H1 (cell line): ENCODE measurements at regions not wholly inside any gene's neighbourhood (a gene's known extent, or its start where the extent isn't known, plus 50 kb on each side); places are given as distances from the start of the nearest gene placed in this dataset.

Experiments used
- CTCF ChIA-PET: fragments of 300-600 bp; sonication (Branson Sonifier 250); formaldehyde crosslinking; loops from one replicate; lab custom pipeline; 2021; ENCODE audit not compliant: partially characterized antibody; lab: Charles Lee
- POLR2A ChIA-PET: fragments of 300-600 bp; sonication (Branson Sonifier 250); formaldehyde crosslinking; loops from one replicate; lab custom pipeline; 2021; ENCODE audit warnings: inconsistent platforms; ENCODE audit not compliant: partially characterized antibody; lab: Charles Lee
- DNase-seq, 2 experiments: peaks; one replicate each; pipeline versions ENCODE4 v3.0.0 to v3.0.0-alpha.2; 2010 to 2022; ENCODE audit warnings: low spot score in 2 of 2, low read depth in 1 of 2, mixed read lengths in 1 of 2
- FAIRE-seq: peaks from 2 replicates; lab custom pipeline; 2011; peaks lifted over from hg19 to GRCh38; lab: Jason Lieb, UNC
- H2AFZ ChIP-seq: 2 replicates; pipeline ENCODE4 v1.8.1; 2012; ENCODE audit warnings: low read length, inconsistent platforms
- H2AK5ac ChIP-seq: 2 replicates; pipeline ENCODE4 v1.6.1; 2013; ENCODE audit warnings: low read depth, low read length
- H2BK120ac ChIP-seq: replicated peaks from 2 replicates; pipeline ENCODE3; 2013; ENCODE audit warnings: low read depth, low read length, inconsistent platforms
- H2BK12ac ChIP-seq: 2 replicates; pipeline ENCODE4 v1.6.1; 2013; ENCODE audit warnings: low read depth, low read length
- H2BK15ac ChIP-seq: 2 replicates; pipeline ENCODE4 v1.6.1; 2013; ENCODE audit warnings: low read length
- H2BK20ac ChIP-seq: 2 replicates; pipeline ENCODE4 v1.6.1; 2013; ENCODE audit warnings: low read length
- H2BK5ac ChIP-seq: 2 replicates; pipeline ENCODE4 v1.6.1; 2013; ENCODE audit warnings: low read depth, low read length
- H3K14ac ChIP-seq: 2 replicates; pipeline ENCODE4 v1.6.1; 2013; ENCODE audit warnings: inconsistent platforms; ENCODE audit not compliant: insufficient read length
- H3K18ac ChIP-seq: 2 replicates; pipeline ENCODE4 v1.6.1; 2013; ENCODE audit warnings: low read length; ENCODE audit errors: extremely low read depth
- H3K23ac ChIP-seq: 2 replicates; pipeline ENCODE4 v1.6.1; 2013; ENCODE audit warnings: inconsistent platforms; ENCODE audit not compliant: insufficient read length
- H3K23me2 ChIP-seq: 2 replicates; pipeline ENCODE4 v1.6.1; 2013; ENCODE audit warnings: low read depth, low read length
- H3K27ac ChIP-seq: 2 replicates; pipeline ENCODE4 v1.6.1; 2011; ENCODE audit warnings: low read depth, low read length, inconsistent platforms
- H3K27me3 ChIP-seq, 4 experiments: replicated peaks in 1 of 4; 1 replicate in 1 of 4; 2 replicates in 3 of 4; pipeline versions ENCODE4 v1.6.1 to v1.8.1; 2011 to 2013; ENCODE audit warnings: low read length in 3 of 4, mild to moderate bottlenecking in 3 of 4, inconsistent platforms in 2 of 4, mixed read lengths in 2 of 4, moderate library complexity in 1 of 4; ENCODE audit not compliant: control insufficient read depth in 3 of 4, insufficient read depth in 3 of 4; ENCODE audit errors: extremely low read depth in 1 of 4
- H3K36me3 ChIP-seq, 4 experiments: 2 replicates each; pipeline versions ENCODE4 v1.6.1 to v1.8.1; 2011 to 2013; ENCODE audit warnings: mild to moderate bottlenecking in 4 of 4, low read length in 3 of 4, moderate library complexity in 2 of 4, control low read depth in 1 of 4, inconsistent platforms in 1 of 4; ENCODE audit not compliant: insufficient read depth in 4 of 4, control insufficient read depth in 2 of 4
- H3K4ac ChIP-seq: replicated peaks from 2 replicates; pipeline ENCODE3; 2013; ENCODE audit warnings: low read length, low read depth, mixed read lengths, inconsistent platforms; ENCODE audit not compliant: insufficient read length
- H3K4me1 ChIP-seq, 4 experiments: replicated peaks in 1 of 4; 1 replicate in 1 of 4; 2 replicates in 3 of 4; pipeline versions ENCODE4 v1.6.1 to v1.8.1; 2011 to 2013; ENCODE audit warnings: low read length in 3 of 4, inconsistent platforms in 2 of 4, mixed read lengths in 1 of 4; ENCODE audit not compliant: insufficient read depth in 4 of 4, control insufficient read depth in 3 of 4
- H3K4me2 ChIP-seq, 2 experiments: 2 replicates each; pipeline versions ENCODE4 v1.6.1 to v1.8.1; 2011 to 2013; ENCODE audit warnings: low read depth in 2 of 2, low read length in 2 of 2, control low read depth in 1 of 2, inconsistent platforms in 1 of 2, mild to moderate bottlenecking in 1 of 2; ENCODE audit not compliant: insufficient read depth in 1 of 2
- H3K4me3 ChIP-seq, 4 experiments: fragments of 200-600, 300-600 bp in 1 of 4; sonication (generic), shearing (Covaris generic), sonication (Bioruptor Twin) in 1 of 4; 2 replicates each; pipeline versions ENCODE4 v1.5.1 to v1.8.1; 2011 to 2016; ENCODE audit warnings: low read length in 4 of 4, low read depth in 3 of 4, control low read depth in 2 of 4, inconsistent platforms in 2 of 4, mild to moderate bottlenecking in 2 of 4, mixed read lengths in 1 of 4, moderate library complexity in 1 of 4; ENCODE audit not compliant: insufficient read depth in 2 of 4; ENCODE audit errors: extremely low read depth in 1 of 4
- H3K56ac ChIP-seq: replicated peaks from 2 replicates; pipeline ENCODE3; 2013; ENCODE audit warnings: low read depth, mild to moderate bottlenecking, mixed read lengths, low read length, inconsistent platforms; ENCODE audit not compliant: insufficient read length
- H3K79me1 ChIP-seq: 2 replicates; pipeline ENCODE4 v1.6.1; 2013; ENCODE audit warnings: low read depth, low read length, control low read depth
- H3K79me2 ChIP-seq, 2 experiments: 2 replicates each; pipeline versions ENCODE4 v1.6.1 to v1.8.1; 2012 to 2013; ENCODE audit warnings: low read length in 2 of 2, mild to moderate bottlenecking in 2 of 2, inconsistent platforms in 1 of 2; ENCODE audit not compliant: insufficient read depth in 2 of 2, control insufficient read depth in 1 of 2
- H3K9ac ChIP-seq, 4 experiments: replicated peaks in 1 of 4; 1 replicate in 1 of 4; 2 replicates in 3 of 4; pipeline versions ENCODE4 v1.6.1 to v1.8.1; 2011 to 2013; ENCODE audit warnings: low read depth in 3 of 4, low read length in 3 of 4, control low read depth in 2 of 4, mild to moderate bottlenecking in 2 of 4, moderate library complexity in 2 of 4, inconsistent platforms in 1 of 4; ENCODE audit errors: extremely low read depth in 1 of 4
- H3K9me3 ChIP-seq, 2 experiments: 2 replicates each; pipeline versions ENCODE4 v1.6.1 to v1.8.1; 2012 to 2013; ENCODE audit warnings: mild to moderate bottlenecking in 2 of 2, moderate library complexity in 2 of 2, control low read depth in 1 of 2, inconsistent platforms in 1 of 2, low read depth in 1 of 2, low read length in 1 of 2, mixed read lengths in 1 of 2; ENCODE audit not compliant: insufficient read depth in 2 of 2
- H4K20me1 ChIP-seq, 2 experiments: replicated peaks in 1 of 2; 2 replicates each; pipeline versions ENCODE3 to v1.8.1; 2011 to 2013; ENCODE audit warnings: inconsistent platforms in 2 of 2, low read length in 2 of 2, mild to moderate bottlenecking in 1 of 2; ENCODE audit not compliant: insufficient read depth in 2 of 2, control insufficient read depth in 1 of 2
- H4K5ac ChIP-seq: 2 replicates; pipeline ENCODE4 v1.6.1; 2013; ENCODE audit warnings: low read length, low read depth, mixed read lengths, inconsistent platforms; ENCODE audit not compliant: insufficient read length
- H4K8ac ChIP-seq: 2 replicates; pipeline ENCODE4 v1.8.0; 2013; ENCODE audit warnings: mild to moderate bottlenecking, moderate library complexity, low read length, inconsistent platforms; ENCODE audit not compliant: insufficient read depth; ENCODE audit errors: extremely low read depth
- H4K91ac ChIP-seq: replicated peaks from 2 replicates; pipeline ENCODE3; 2013; ENCODE audit warnings: low read length, mixed read lengths, inconsistent platforms; ENCODE audit not compliant: insufficient read length
- YY1 ChIP-seq: IDR thresholded peaks from 2 replicates; pipeline ENCODE4 v1.6.1; 2011; ENCODE audit warnings: low read depth, mild to moderate bottlenecking, low read length
- WGBS, 2 experiments: shearing (Covaris generic) in 1 of 2; methylation state at CpG; one replicate each; pipeline versions ENCODE4 v1.1.6 to v1.1.7; 2013 to 2015; ENCODE audit warnings: low lambda C conversion rate in 2 of 2, mixed read lengths in 2 of 2, inconsistent platforms in 1 of 2, low coverage in 1 of 2, missing lambda C conversion rate in 1 of 2; ENCODE audit not compliant: insufficient replicate concordance in 2 of 2, insufficient coverage in 1 of 2, insufficient read length in 1 of 2; ENCODE audit errors: extremely low coverage in 1 of 2, missing lambda C conversion rate in 1 of 2; 5-methylcytosine and 5-hydroxymethylcytosine counted together
- TF ChIP-seq, protein P1 (sequence below): IDR thresholded peaks from 2 replicates; pipeline ENCODE4 v1.6.1; 2012; ENCODE audit warnings: low read length, inconsistent platforms

DNA sequence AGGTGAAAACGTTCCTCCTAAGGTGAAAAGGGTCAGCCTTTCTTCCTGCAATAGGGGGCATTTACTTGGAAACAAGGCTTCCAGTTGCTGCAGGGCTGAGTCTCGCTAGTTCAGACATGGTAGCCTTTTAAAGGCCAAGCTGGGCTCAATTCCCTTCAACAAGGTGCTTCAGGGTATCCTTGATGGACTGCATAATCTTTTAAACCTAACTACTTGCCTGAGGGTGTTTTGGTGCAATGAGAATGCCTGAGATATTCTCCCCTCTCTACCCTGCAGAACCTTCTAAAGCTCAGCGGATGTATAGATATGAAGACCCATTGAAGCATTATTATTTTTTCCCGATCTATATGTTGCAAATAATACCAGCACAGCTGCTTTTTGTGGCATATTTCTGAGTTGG lies 416.1 kb downstream of the QKI start:
- H2AK5ac ChIP-seq, result no peak overlapping the region
- POLR2A ChIA-PET, result no interaction called here
- H3K56ac ChIP-seq, result no peak overlapping the region
- H2BK5ac ChIP-seq, result no peak overlapping the region
- no peak overlapping the region for H3K27ac ChIP-seq
- H2BK15ac ChIP-seq, result no peak overlapping the region
- no peaks in the 10 kb centered on the region for H3K23me2 ChIP-seq
- H3K23ac ChIP-seq, result no peak overlapping the region
- H3K14ac ChIP-seq, result no peak overlapping the region
- CTCF ChIA-PET, result interaction anchor here (1.1 kb wide), 1 partner anchor 53 kb away, joined by 4 read pairs; no protein-coding TSS in a partner anchor
- H3K4ac ChIP-seq, result no peak overlapping the region
- DNase-seq (no peak), FAIRE-seq (no peak)
- H3K36me3 ChIP-seq, result no peaks in the 10 kb centered on the region
- no peak overlapping the region for H3K18ac ChIP-seq
- no peaks in the 10 kb centered on the region for H3K9me3 ChIP-seq
- 91% methylated on average over 4 of the region's 4 CpGs; no CpG with 5 or more reads in 1 of the 2 experiments for WGBS, 2 experiments
- H3K4me3 ChIP-seq, result no peak overlapping the region
- no peaks in the 10 kb centered on the region for H3K27me3 ChIP-seq
- no peak overlapping the region for H4K5ac ChIP-seq
- no peak overlapping the region for H2BK12ac ChIP-seq
- no peak overlapping the region for H4K91ac ChIP-seq
- H3K4me1 ChIP-seq, result no peaks in the 10 kb centered on the region
- no peaks in the 10 kb centered on the region for H3K79me2 ChIP-seq
- H3K4me2 ChIP-seq, result no peak overlapping the region
- no peak overlapping the region for H4K8ac ChIP-seq
- no peak overlapping the region for H2BK20ac ChIP-seq
- H2BK120ac ChIP-seq, result no peak overlapping the region
- no peaks in the 10 kb centered on the region for H3K79me1 ChIP-seq
- H3K9ac ChIP-seq, result no peak overlapping the region
- TF ChIP-seq, protein P1, sequence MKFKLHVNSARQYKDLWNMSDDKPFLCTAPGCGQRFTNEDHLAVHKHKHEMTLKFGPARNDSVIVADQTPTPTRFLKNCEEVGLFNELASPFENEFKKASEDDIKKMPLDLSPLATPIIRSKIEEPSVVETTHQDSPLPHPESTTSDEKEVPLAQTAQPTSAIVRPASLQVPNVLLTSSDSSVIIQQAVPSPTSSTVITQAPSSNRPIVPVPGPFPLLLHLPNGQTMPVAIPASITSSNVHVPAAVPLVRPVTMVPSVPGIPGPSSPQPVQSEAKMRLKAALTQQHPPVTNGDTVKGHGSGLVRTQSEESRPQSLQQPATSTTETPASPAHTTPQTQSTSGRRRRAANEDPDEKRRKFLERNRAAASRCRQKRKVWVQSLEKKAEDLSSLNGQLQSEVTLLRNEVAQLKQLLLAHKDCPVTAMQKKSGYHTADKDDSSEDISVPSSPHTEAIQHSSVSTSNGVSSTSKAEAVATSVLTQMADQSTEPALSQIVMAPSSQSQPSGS, result no peak
- TF ChIP-seq YY1, result no peak
- no peak overlapping the region for H2AFZ ChIP-seq
- no peaks in the 10 kb centered on the region for H4K20me1 ChIP-seq
